ENCODE measurements at regions not wholly inside any gene's neighbourhood (a gene's known extent, or its start where the extent isn't known, plus 50 kb on each side); places are given as distances from the start of the nearest gene placed in this dataset.
"Not testable (repeated sequence)": the region's sequence is repeated elsewhere in the genome, so short reads cannot be mapped to it uniquely, and the experiment has no call there.

- DNase-seq (ENCODE audit: low spot score) = no peak
Measured at GRCh38 chr18:41693008-41693407, 262.0 kb upstream of the PIK3C3 start.

- no peak for DNase-seq (ENCODE audit: low spot score)
Measured at GRCh38 chr18:41690332-41691127, 264.5 kb upstream of the PIK3C3 start.

- DNase-seq (ENCODE audit: low spot score) = no peak
Measured at GRCh38 chr18:41687138-41687537, 267.9 kb upstream of the PIK3C3 start.

- no peak for DNase-seq (ENCODE audit: low spot score)
Measured at GRCh38 chr18:41681138-41681880, 273.7 kb upstream of the PIK3C3 start.

- DNase-seq (ENCODE audit: low spot score) = no peak
Measured at GRCh38 chr18:41674506-41674905, 280.5 kb upstream of the PIK3C3 start.

GRCh38 chr18:41666231-41666630 lies 288.8 kb upstream of the PIK3C3 start:
- no peak for DNase-seq (ENCODE audit: low spot score)

GRCh38 chr18:41665210-41665609 lies 289.8 kb upstream of the PIK3C3 start:
- DNase-seq (ENCODE audit: low spot score) = no peak

- no peak for DNase-seq (ENCODE audit: low spot score)
Measured at GRCh38 chr18:41660654-41661053, 294.4 kb upstream of the PIK3C3 start.

GRCh38 chr18:41659438-41660130 lies 295.4 kb upstream of the PIK3C3 start:
- no peak for DNase-seq (ENCODE audit: low spot score)

- DNase-seq (ENCODE audit: low spot score) = no peak
Measured at GRCh38 chr18:41657189-41657588, 297.8 kb upstream of the PIK3C3 start.

GRCh38 chr18:41655074-41655473 lies 300.0 kb upstream of the PIK3C3 start:
- DNase-seq (ENCODE audit: low spot score) = no peak

GRCh38 chr18:41647914-41648313 lies 307.1 kb upstream of the PIK3C3 start:
- DNase-seq (ENCODE audit: low spot score) = no peak

- DNase-seq (ENCODE audit: low spot score) = no peak
Measured at GRCh38 chr18:41646915-41647620, 308.0 kb upstream of the PIK3C3 start.

GRCh38 chr18:41645589-41646360 lies 309.3 kb upstream of the PIK3C3 start:
- no peak for DNase-seq (ENCODE audit: low spot score)

- DNase-seq (ENCODE audit: low spot score) = no peak
Measured at GRCh38 chr18:41644466-41644865, 310.6 kb upstream of the PIK3C3 start.

- no peak for DNase-seq (ENCODE audit: low spot score)
Measured at GRCh38 chr18:41643427-41643826, 311.6 kb upstream of the PIK3C3 start.

- DNase-seq (ENCODE audit: low spot score) = no peak
Measured at GRCh38 chr18:41642756-41643155, 312.3 kb upstream of the PIK3C3 start.

GRCh38 chr18:41639218-41639617 lies 315.8 kb upstream of the PIK3C3 start:
- no peak for DNase-seq (ENCODE audit: low spot score)

- DNase-seq (ENCODE audit: low spot score) = not testable (repeated sequence)
Measured at GRCh38 chr18:41631723-41632285, 323.2 kb upstream of the PIK3C3 start.

- DNase-seq (ENCODE audit: low spot score) = no peak
Measured at GRCh38 chr18:41630232-41630886, 324.7 kb upstream of the PIK3C3 start.

GRCh38 chr18:41624460-41624859 lies 330.6 kb upstream of the PIK3C3 start:
- DNase-seq (ENCODE audit: low spot score) = no peak
